Mesothelial cell of epicardium (in vitro differentiated cells): ENCODE measurements at regions not wholly inside any gene's neighbourhood (a gene's known extent, or its start where the extent isn't known, plus 50 kb on each side); places are given as distances from the start of the nearest gene placed in this dataset.

Experiments used
- DNase-seq, 2 experiments: peaks; one replicate each; pipeline ENCODE4 v3.0.0; 2021; ENCODE audit warnings: low spot score in 2 of 2; ENCODE audit not compliant: unreplicated experiment in 2 of 2
- H3K27ac Mint-ChIP-seq: 2 replicates; pipeline ENCODE4 v1.8.0; 2021; ENCODE audit warnings: mixed read lengths
- H3K27me3 Mint-ChIP-seq: 2 replicates; pipeline ENCODE4 v1.8.0; 2021; ENCODE audit warnings: low read depth, mixed read lengths
- H3K36me3 Mint-ChIP-seq: 2 replicates; pipeline ENCODE4 v1.8.0; 2021; ENCODE audit warnings: mixed read lengths
- H3K4me1 Mint-ChIP-seq: 2 replicates; pipeline ENCODE4 v1.8.0; 2021; ENCODE audit warnings: mixed read lengths
- H3K4me3 Mint-ChIP-seq: 2 replicates; pipeline ENCODE4 v1.8.0; 2021; ENCODE audit warnings: mild to moderate bottlenecking, moderate library complexity, mixed read lengths
- H3K9me3 Mint-ChIP-seq: 2 replicates; pipeline ENCODE4 v1.8.0; 2021; ENCODE audit warnings: mixed read lengths
- CTCF ChIP-seq: fragments of 200-600 bp; sonication (generic); IDR thresholded peaks from one replicate; pipeline ENCODE4 v1.5.0; 2021; ENCODE audit warnings: antibody characterized with exemption; ENCODE audit not compliant: unreplicated experiment

DNA sequence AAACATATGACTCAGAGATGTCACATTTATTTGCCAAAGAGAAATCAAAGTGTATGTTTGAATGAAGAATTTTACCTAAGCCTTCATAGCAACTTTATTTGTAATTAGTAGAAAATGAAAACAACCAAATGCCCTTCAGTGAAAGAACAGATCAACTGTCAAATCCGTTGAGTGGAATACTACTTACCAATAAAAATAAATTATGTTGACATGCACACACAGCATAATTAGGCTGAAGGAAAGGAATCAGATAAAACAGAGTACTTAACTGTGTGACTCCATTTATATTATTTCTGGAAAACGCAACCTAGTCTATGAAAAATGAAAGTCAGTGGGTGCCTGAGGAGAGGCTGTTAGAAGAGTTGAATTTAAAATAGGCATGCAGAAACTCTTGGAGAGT lies 1034.6 kb upstream of the PCDH9 start:
- TF ChIP-seq CTCF = no peak
- DNase-seq = no peak
- Mint-ChIP-seq H3K9me3 (no peaks in the 10 kb centered on the region), H3K27ac (no peak overlapping the region), H3K4me1 (peaks cover 3% of the 10 kb centered on the region), H3K36me3 (no peaks in the 10 kb centered on the region), H3K4me3 (no peak overlapping the region), H3K27me3 (no peaks in the 10 kb centered on the region)

- Mint-ChIP-seq H3K9me3 (peaks cover 13% of the 10 kb centered on the region), H3K4me3 (no peak overlapping the region), H3K27me3 (no peaks in the 10 kb centered on the region), H3K36me3 (no peaks in the 10 kb centered on the region), H3K27ac (no peak overlapping the region), H3K4me1 (peaks cover 3% of the 10 kb centered on the region)
- no peak for TF ChIP-seq CTCF
- DNase-seq = no peak
Measured at GRCh38 chr13:68261105-68261504, 1031.0 kb upstream of the PCDH9 start.

GRCh38 chr13:68257111-68257842 lies 1027.1 kb upstream of the PCDH9 start:
- peaks cover 12% of the 10 kb centered on the region for H3K4me1 Mint-ChIP-seq
- peaks cover 13% of the 10 kb centered on the region for H3K9me3 Mint-ChIP-seq
- DNase-seq = no peak
- no peak for TF ChIP-seq CTCF
- no peak overlapping the region for H3K27ac Mint-ChIP-seq
- H3K27me3 Mint-ChIP-seq = no peaks in the 10 kb centered on the region
- no peaks in the 10 kb centered on the region for H3K36me3 Mint-ChIP-seq
- H3K4me3 Mint-ChIP-seq = no peak overlapping the region

GRCh38 chr13:68254151-68254550 lies 1024.0 kb upstream of the PCDH9 start:
- no peak overlapping the region for H3K4me3 Mint-ChIP-seq
- no peaks in the 10 kb centered on the region for H3K27me3 Mint-ChIP-seq
- no peak for TF ChIP-seq CTCF
- peaks cover 19% of the 10 kb centered on the region for H3K4me1 Mint-ChIP-seq
- no peak for DNase-seq
- H3K9me3 Mint-ChIP-seq = peaks cover 13% of the 10 kb centered on the region
- no peaks in the 10 kb centered on the region for H3K36me3 Mint-ChIP-seq
- no peak overlapping the region for H3K27ac Mint-ChIP-seq

- H3K27me3 Mint-ChIP-seq = no peaks in the 10 kb centered on the region
- no peak overlapping the region for H3K4me3 Mint-ChIP-seq
- H3K9me3 Mint-ChIP-seq = peaks cover 3% of the 10 kb centered on the region
Measured at GRCh38 chr13:68234274-68234673, 1004.1 kb upstream of the PCDH9 start.

More at GRCh38 chr13:68234274-68234673, 1004.1 kb upstream of the PCDH9 start:
- no peaks in the 10 kb centered on the region for H3K36me3 Mint-ChIP-seq
- TF ChIP-seq CTCF = no peak
- peaks cover 11% of the 10 kb centered on the region for H3K4me1 Mint-ChIP-seq
- DNase-seq = no peak
- H3K27ac Mint-ChIP-seq = peak overlapping the region; percentile 47
